IMR-90 (cell line): ENCODE measurements at regions not wholly inside any gene's neighbourhood (a gene's known extent, or its start where the extent isn't known, plus 50 kb on each side); places are given as distances from the start of the nearest gene placed in this dataset.

Experiments
- ATAC-seq: fragments of 200-7000 bp; cut with Tn5 transposase; 2 replicates; pipeline ENCODE4 v1.9.1; 2020; ENCODE audit warnings: low read depth, mild to moderate bottlenecking, moderate library complexity
- BruUV-seq: library from RNA; stranded (reverse); fragments of 400-500 nt; replicated peaks from 2 replicates; lab custom pipeline; 2021; lab: Mats Ljungman, UMichigan
- CTCF ChIA-PET: fragments of 300-600 bp; formaldehyde crosslinking; extraction: SDS; loops from one replicate; lab custom pipeline; 2021; ENCODE audit warnings: antibody characterized with exemption; lab: Yijun Ruan, JAX
- POLR2A ChIA-PET: fragments of 300-600 bp; sonication (Branson Sonifier 250); formaldehyde crosslinking; loops from one replicate; lab custom pipeline; 2022; ENCODE audit warnings: antibody characterized with exemption; ENCODE audit not compliant: unreplicated experiment; lab: Charles Lee
- DNase-seq: peaks from one replicate; pipeline ENCODE4 v3.0.0; 2013
- H2AFZ ChIP-seq: replicated peaks from 2 replicates; pipeline ENCODE3; 2013; ENCODE audit warnings: low read length, mild to moderate bottlenecking; ENCODE audit not compliant: poor library complexity
- H2AK5ac ChIP-seq: 2 replicates; pipeline ENCODE4 v1.6.1; 2013; ENCODE audit warnings: low read depth, low read length, inconsistent platforms
- H2AK9ac ChIP-seq: replicated peaks from 2 replicates; pipeline ENCODE3; 2013; ENCODE audit warnings: mild to moderate bottlenecking, low read depth, low read length, moderate library complexity; ENCODE audit not compliant: poor library complexity
- H2BK120ac ChIP-seq: 2 replicates; pipeline ENCODE4 v1.6.1; 2013; ENCODE audit warnings: low read depth, low read length, inconsistent platforms
- H2BK15ac ChIP-seq: 3 replicates; pipeline ENCODE4 v1.6.1; 2013; ENCODE audit warnings: low read depth, low read length, inconsistent platforms
- H2BK20ac ChIP-seq: 2 replicates; pipeline ENCODE4 v1.6.1; 2013; ENCODE audit warnings: low read depth, mild to moderate bottlenecking, inconsistent platforms, low read length, moderate library complexity
- H2BK5ac ChIP-seq: 2 replicates; pipeline ENCODE4 v1.6.1; 2013; ENCODE audit warnings: mild to moderate bottlenecking, low read depth, low read length, inconsistent platforms; ENCODE audit not compliant: poor library complexity, severe bottlenecking
- H3K14ac ChIP-seq: replicated peaks from 2 replicates; pipeline ENCODE4 v1.6.1; 2013; ENCODE audit warnings: low read depth, low read length, inconsistent platforms
- H3K18ac ChIP-seq: 2 replicates; pipeline ENCODE4 v1.6.1; 2013; ENCODE audit warnings: low read depth, low read length, control low read depth
- H3K23ac ChIP-seq: 2 replicates; pipeline ENCODE4 v1.6.1; 2013; ENCODE audit warnings: low read depth, low read length, inconsistent platforms
- H3K27ac ChIP-seq: 2 replicates; pipeline ENCODE4 v1.5.1; 2013; ENCODE audit warnings: mild to moderate bottlenecking, control low read depth, low read length; ENCODE audit not compliant: insufficient read depth
- H3K27me3 ChIP-seq: 2 replicates; pipeline ENCODE4 v1.6.1; 2013; ENCODE audit warnings: low read length; ENCODE audit not compliant: control insufficient read depth, insufficient read depth
- H3K36me3 ChIP-seq: 2 replicates; pipeline ENCODE4 v1.6.1; 2013; ENCODE audit warnings: low read length, mixed read lengths; ENCODE audit not compliant: control insufficient read depth, insufficient read depth
- H3K4ac ChIP-seq: 2 replicates; pipeline ENCODE4 v1.6.1; 2013; ENCODE audit warnings: low read depth, low read length, inconsistent platforms
- H3K4me1 ChIP-seq: 2 replicates; pipeline ENCODE4 v1.6.1; 2013; ENCODE audit warnings: low read length, mixed read lengths; ENCODE audit not compliant: control insufficient read depth, insufficient read depth
- H3K4me2 ChIP-seq: 2 replicates; pipeline ENCODE4 v1.6.1; 2013; ENCODE audit warnings: low read depth, mild to moderate bottlenecking, control low read depth, low read length, moderate library complexity
- H3K4me3 ChIP-seq: 2 replicates; pipeline ENCODE4 v1.5.1; 2013; ENCODE audit warnings: low read depth, mild to moderate bottlenecking, control low read depth, low read length, moderate library complexity; ENCODE audit not compliant: insufficient read depth
- H3K56ac ChIP-seq: 2 replicates; pipeline ENCODE4 v1.6.1; 2013; ENCODE audit warnings: low read length, inconsistent platforms; ENCODE audit not compliant: insufficient read depth; ENCODE audit errors: extremely low read depth
- H3K79me1 ChIP-seq, 2 experiments: 2 replicates each; pipeline ENCODE4 v1.6.1; 2013; ENCODE audit warnings: low read length in 2 of 2, inconsistent platforms in 1 of 2, low read depth in 1 of 2
- H3K9ac ChIP-seq: 2 replicates; pipeline ENCODE4 v1.6.1; 2013; ENCODE audit warnings: low read depth, low read length, control low read depth
- H3K9me1 ChIP-seq: 2 replicates; pipeline ENCODE4 v1.6.1; 2013; ENCODE audit warnings: low read length, inconsistent platforms; ENCODE audit not compliant: insufficient read depth
- H3K9me3 ChIP-seq: 2 replicates; pipeline ENCODE4 v1.6.1; 2013; ENCODE audit warnings: low read length; ENCODE audit not compliant: control insufficient read depth, insufficient read depth
- H4K20me1 ChIP-seq: 2 replicates; pipeline ENCODE4 v1.6.1; 2013; ENCODE audit warnings: low read length, inconsistent platforms; ENCODE audit not compliant: insufficient read depth
- H4K5ac ChIP-seq: 2 replicates; pipeline ENCODE4 v1.6.1; 2013; ENCODE audit warnings: mild to moderate bottlenecking, low read depth, low read length, control low read depth
- H4K8ac ChIP-seq, 2 experiments: 2 replicates each; pipeline ENCODE4 v1.6.1; 2013; ENCODE audit warnings: low read depth in 2 of 2, low read length in 2 of 2, control low read depth in 1 of 2, inconsistent platforms in 1 of 2
- H4K91ac ChIP-seq: 2 replicates; pipeline ENCODE4 v1.6.1; 2013; ENCODE audit warnings: low read depth, low read length, inconsistent platforms; ENCODE audit not compliant: insufficient read depth
- BHLHE40 ChIP-seq: fragments of 150-350 bp; IDR thresholded peaks from 2 replicates; pipeline ENCODE4 v1.6.1; 2016; ENCODE audit warnings: mild to moderate bottlenecking, low read depth, low read length
- ELK1 ChIP-seq: fragments of 150-350 bp; IDR thresholded peaks from 2 replicates; pipeline ENCODE4 v1.6.1; 2016; ENCODE audit warnings: low read depth, mild to moderate bottlenecking, low read length, moderate library complexity, borderline replicate concordance
- NFE2L2 ChIP-seq: fragments of 150-350 bp; IDR thresholded peaks from 2 replicates; pipeline ENCODE4 v1.6.1; 2016; ENCODE audit warnings: low read depth, mild to moderate bottlenecking, low read length
- SMC3 ChIP-seq: fragments of 150-350 bp; IDR thresholded peaks from 2 replicates; pipeline ENCODE4 v1.6.1; 2016; ENCODE audit warnings: low read depth, mild to moderate bottlenecking, antibody characterized with exemption, low read length, moderate library complexity
- WGBS, 2 experiments: methylation state at CpG; one replicate each; pipeline versions ENCODE4 v1.1.5 to v1.1.7; 2013; ENCODE audit warnings: missing lambda C conversion rate in 2 of 2; ENCODE audit not compliant: insufficient read length in 1 of 2; ENCODE audit errors: extremely low coverage in 2 of 2; 5-methylcytosine and 5-hydroxymethylcytosine counted together
- dilution Hi-C: fragments of 300-500 bp; cut with HindIII; formaldehyde crosslinking; loops from one replicate; pipeline ENCODE4 v1.14.3; 2018; ENCODE audit warnings: low sequenced_read_pairs; ENCODE audit not compliant: unreplicated experiment
- in situ Hi-C: fragments of 300-500 bp; cut with MboI; formaldehyde crosslinking; loops from 3 replicates; pipeline ENCODE4 v1.14.3; 2019; ENCODE audit warnings: low sequenced_read_pairs, inconsistent platforms, mixed read lengths
- intact Hi-C: fragments of 100-400 bp; cut with micrococcal nuclease; formaldehyde crosslinking; loops from 2 replicates; pipeline ENCODE4 v1.10.0; 2022
- TF ChIP-seq, protein P1 (sequence below): conservative IDR thresholded peaks from 2 replicates; pipeline ENCODE4 v1.5.1; 2012; ENCODE audit warnings: mild to moderate bottlenecking, low read depth, low read length, improper control_type of control experiment

- Histone ChIP-seq H2AK5ac (no peak overlapping the region), H3K27me3 (peaks cover 57% of the 10 kb centered on the region), H4K91ac (no peak overlapping the region), H2BK20ac (no peak overlapping the region), H2AK9ac (no peak overlapping the region), H2BK120ac (no peak overlapping the region), H3K4me2 (no peak overlapping the region), H2AFZ (no peak overlapping the region), H2BK15ac (no peak overlapping the region), H4K20me1 (no peaks in the 10 kb centered on the region), H3K4ac (no peak overlapping the region), H2BK5ac (no peak overlapping the region), H3K27ac (no peak overlapping the region), H3K9ac (no peak overlapping the region), H3K9me1 (no peaks in the 10 kb centered on the region), H3K36me3 (no peaks in the 10 kb centered on the region), H4K5ac (no peak overlapping the region), H3K9me3 (no peaks in the 10 kb centered on the region), H3K4me3 (no peak overlapping the region), H3K23ac (no peak overlapping the region), H3K79me1 (no peaks in the 10 kb centered on the region), H4K8ac (no peak overlapping the region), H3K18ac (no peak overlapping the region), H3K4me1 (no peaks in the 10 kb centered on the region), H3K14ac (no peak overlapping the region), H3K56ac (no peak overlapping the region)
- TF ChIP-seq SMC3 (no peak), NFE2L2 (no peak), BHLHE40 (no peak), ELK1 (no peak)
- TF ChIP-seq, protein P1, sequence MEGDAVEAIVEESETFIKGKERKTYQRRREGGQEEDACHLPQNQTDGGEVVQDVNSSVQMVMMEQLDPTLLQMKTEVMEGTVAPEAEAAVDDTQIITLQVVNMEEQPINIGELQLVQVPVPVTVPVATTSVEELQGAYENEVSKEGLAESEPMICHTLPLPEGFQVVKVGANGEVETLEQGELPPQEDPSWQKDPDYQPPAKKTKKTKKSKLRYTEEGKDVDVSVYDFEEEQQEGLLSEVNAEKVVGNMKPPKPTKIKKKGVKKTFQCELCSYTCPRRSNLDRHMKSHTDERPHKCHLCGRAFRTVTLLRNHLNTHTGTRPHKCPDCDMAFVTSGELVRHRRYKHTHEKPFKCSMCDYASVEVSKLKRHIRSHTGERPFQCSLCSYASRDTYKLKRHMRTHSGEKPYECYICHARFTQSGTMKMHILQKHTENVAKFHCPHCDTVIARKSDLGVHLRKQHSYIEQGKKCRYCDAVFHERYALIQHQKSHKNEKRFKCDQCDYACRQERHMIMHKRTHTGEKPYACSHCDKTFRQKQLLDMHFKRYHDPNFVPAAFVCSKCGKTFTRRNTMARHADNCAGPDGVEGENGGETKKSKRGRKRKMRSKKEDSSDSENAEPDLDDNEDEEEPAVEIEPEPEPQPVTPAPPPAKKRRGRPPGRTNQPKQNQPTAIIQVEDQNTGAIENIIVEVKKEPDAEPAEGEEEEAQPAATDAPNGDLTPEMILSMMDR: no peak
- ChIA-PET CTCF (no interaction called here), POLR2A (no interaction called here)
- no CpG with 5 or more reads among the region's 4 CpGs for WGBS, 2 experiments
- DNase-seq: no peak
- no TSS peak for BruUV-seq
- dilution Hi-C loops (no loop called here), in situ Hi-C loops (no loop called here), intact Hi-C loops (no loop called here)
- ATAC-seq: no peak
Observed at GRCh38 chr15:38626443-38627050, 61.9 kb upstream of the RASGRP1 start.
